Jurkat, Clone E6-1 (cell line): ENCODE measurements at regions not wholly inside any gene's neighbourhood (a gene's known extent, or its start where the extent isn't known, plus 50 kb on each side); places are given as distances from the start of the nearest gene placed in this dataset.
"Not testable (repeated sequence)": the region's sequence is repeated elsewhere in the genome, so short reads cannot be mapped to it uniquely, and the experiment has no call there.

Experiments used
- DNase-seq: peaks from one replicate; pipeline ENCODE4 v3.0.0-alpha.2; 2011; ENCODE audit warnings: low read depth, low spot score
- H3K4me3 ChIP-seq: 2 replicates; pipeline ENCODE4 v1.5.1; 2011; ENCODE audit warnings: mild to moderate bottlenecking, low read length, control low read depth, moderate library complexity

DNA sequence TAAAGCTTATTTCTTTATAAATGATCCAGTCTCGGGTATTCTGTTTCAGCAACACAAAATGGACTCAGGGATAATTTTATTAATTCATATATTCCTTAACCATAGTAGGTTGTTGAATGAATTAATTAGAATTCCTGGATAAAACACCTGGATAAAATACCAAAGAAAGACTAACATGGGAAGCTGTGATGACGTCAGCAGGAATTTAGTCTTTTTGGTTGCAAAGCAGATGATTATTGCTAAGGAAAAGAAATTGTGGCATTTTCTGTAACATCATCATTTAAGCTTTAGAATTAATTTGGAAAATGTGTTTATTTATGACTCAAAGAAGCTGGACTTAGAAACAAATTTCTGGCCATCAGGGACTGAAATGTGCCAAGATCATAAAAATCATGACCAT is 228.3 kb upstream of the ZBTB20 start:
- no peak overlapping the region for H3K4me3 ChIP-seq
- no peak for DNase-seq

DNA sequence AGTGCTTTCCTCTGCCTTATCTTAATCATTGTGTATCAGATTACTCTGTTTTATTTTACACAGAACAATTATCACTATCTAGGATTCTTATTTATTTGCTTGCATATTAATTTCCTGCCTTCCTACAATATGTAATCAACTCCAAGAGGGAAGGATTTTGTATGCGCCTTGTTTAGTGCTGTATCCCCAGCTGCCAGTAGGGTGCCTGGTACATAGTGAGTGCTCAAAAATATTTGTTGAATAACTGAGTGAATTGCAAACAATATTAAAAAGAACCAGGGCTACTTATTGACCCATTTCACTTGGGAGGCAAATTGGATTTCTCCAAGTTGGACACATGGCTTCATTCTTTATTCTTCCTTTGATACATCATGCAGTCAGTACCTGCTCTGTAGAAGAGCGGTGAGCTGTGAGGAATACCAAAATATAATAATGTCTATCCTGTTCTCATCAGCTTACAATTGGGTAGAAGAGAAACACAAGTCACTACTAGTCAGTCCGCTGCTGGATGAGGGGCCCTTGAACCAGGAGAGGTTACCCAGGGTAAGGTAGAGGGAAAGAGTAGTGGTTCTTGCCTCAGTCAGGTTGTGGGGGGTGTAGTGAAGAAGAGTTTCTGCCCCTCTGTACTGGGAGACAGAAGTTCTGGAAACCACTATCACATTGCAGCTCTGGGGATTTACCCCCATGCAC is 233.9 kb upstream of the ZBTB20 start:
- H3K4me3 ChIP-seq = no peak overlapping the region
- DNase-seq = no peak

DNA sequence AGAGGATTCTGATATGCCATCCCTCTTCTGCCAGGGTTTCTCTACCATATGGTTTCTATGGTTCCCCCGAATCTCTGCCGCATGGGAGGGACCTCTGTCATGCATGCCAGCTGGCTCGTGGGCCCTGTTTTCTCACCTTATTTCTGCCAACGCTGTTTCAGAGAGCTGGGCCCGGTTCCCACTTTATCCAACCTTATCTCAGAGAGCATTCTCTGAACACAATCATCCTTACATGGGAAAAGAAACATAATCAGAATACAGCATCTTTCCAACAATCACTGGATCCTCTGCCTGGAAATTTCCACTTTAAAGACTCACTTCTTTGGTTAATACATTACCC is 234.5 kb upstream of the ZBTB20 start:
- no peak for DNase-seq
- H3K4me3 ChIP-seq = no peak overlapping the region

DNA sequence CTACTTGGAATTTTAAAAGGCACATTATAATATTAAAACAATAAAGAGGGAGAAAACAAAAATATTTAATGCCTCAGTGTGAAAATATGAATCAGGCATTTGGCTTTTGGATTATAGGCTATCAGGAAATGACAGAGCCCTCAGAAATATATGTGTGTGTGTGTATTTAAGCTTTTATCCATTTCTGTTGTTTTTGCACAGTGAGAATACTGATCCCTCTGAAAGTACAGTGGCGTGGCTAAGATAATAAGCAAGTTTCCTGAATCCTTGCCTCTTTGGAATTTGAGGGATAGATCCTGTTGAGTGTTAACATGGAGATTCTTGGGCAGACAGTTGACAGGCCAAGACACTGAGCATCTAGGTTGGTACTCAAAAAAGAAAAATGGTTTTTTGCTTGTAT is 234.8 kb upstream of the ZBTB20 start:
- no peak overlapping the region for H3K4me3 ChIP-seq
- no peak for DNase-seq

DNA sequence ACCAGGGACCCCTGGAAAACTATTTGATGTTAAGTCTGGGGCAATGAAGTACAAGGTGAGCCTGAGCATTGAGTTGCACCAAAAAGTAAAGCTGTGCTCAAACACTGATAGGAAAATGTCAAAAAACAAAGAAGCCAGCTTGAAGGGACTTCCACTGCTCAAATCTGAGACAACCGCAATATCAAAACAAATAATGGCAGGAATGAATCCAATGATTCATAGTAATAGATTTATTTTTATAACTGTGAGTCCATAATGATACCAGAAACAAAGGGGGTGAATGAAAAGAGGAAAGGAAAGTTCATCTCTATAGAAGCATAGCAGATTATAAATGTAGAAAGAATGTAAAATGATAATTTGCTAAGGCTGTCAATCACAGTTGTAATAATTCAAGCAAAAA is 237.3 kb upstream of the ZBTB20 start:
- no peak for DNase-seq
- no peak overlapping the region for H3K4me3 ChIP-seq

DNA sequence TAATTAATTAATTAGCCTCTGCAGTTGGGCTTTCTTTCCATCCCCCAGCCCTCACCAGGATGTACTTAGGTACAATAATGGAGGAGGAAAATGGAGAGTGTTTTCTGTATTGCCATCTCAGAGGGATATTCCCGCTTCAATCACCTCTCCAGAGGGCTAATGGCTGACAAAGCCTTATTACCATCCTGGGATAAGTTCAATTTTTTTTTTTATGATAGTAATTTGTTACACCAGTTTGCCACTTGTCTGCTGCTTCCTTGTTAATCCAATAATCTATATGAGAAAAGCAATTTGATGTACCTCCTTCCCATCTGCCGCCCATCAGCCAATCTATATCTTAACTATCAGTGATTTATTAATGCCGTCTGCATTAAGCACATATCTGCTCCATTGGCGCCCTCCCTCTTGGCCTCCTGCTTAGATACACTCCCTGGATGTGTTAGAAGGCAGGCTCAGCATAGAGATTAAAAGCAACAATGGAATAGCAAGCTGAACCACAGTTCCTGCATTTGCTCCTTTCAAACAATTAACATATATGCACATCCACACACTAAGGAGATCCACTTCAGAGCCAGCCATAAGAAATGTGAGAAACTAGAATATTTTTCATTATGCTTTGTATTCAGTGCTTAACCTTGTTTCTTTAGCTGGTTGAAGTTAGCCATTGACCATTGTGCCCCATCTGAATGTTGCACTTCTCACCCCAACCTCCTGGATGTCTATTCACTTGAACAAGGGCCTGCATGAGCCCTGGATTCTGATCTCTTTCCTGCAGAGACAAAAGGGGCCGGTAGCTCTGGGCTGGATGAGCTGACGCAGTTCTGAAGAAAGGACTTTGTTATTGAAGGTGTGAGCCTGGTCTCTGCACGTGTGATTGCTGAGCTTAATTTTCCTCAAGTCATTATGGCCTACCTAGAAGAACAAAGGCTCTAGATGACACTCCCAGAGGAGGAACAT is 237.3 kb upstream of the GAP43 start:
- no peak overlapping the region for H3K4me3 ChIP-seq
- no peak for DNase-seq

DNA sequence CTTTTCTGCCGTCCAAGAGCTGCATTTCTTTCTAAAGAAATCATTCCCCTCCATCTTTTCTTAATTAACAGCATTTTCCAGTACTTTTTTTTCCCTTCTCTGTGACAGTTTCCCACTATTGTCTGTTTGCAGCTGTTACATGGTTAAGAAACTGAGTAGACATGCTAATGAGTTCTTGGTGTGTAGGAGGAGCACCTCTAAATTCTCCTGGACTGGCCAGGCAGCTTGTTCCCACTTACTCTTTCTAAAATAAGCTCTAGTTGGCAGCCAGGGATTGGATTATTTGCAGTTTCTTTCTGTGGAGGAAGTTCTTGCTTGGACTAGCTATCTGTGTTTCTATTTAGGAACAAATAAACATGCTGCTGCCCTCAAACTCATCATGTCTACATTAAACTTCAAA is 235.1 kb upstream of the GAP43 start:
- no peak for DNase-seq

DNA sequence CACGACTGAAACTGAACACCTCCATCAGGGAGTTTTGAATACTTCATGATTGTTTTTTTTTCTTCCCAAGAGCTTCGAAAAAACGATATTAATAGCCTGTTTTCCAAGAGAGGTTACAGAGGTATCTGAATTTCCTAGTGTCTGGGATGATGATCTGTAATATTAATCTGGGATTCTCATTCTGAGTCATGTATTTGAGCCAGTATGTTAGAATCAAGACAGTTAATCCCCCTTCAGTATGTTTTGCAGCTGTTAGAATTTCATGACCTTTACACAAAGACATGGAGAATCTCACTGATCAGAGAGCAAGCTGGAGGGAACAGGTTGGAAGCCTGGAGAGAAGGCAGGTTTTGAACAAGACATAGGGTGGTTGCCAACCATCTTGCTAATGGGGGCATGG is 234.5 kb upstream of the GAP43 start:
- H3K4me3 ChIP-seq = no peak overlapping the region
- no peak for DNase-seq

More for the DNA sequence above, 235.1 kb upstream of the GAP43 start:
- H3K4me3 ChIP-seq = no peak overlapping the region

DNA sequence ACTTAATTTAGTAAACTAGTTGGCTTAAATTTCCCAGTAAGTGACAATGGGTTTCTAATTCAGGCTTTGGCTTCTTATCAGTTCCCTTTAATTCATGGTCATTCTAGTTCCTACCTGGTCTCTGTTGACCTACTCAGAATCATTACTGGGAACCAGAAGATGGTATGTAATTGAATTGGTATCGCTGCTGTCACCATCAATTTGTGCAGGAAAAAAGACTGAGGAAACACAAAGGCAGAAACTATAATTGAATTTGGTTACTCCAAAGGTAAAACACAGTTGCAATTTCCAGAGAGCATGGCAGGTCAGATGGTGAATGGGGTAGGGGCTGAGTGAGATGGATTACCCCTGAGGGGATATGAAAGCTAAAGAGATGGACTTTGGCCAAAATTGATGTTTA is 226.5 kb upstream of the GAP43 start:
- DNase-seq = no peak
- no peak overlapping the region for H3K4me3 ChIP-seq

DNA sequence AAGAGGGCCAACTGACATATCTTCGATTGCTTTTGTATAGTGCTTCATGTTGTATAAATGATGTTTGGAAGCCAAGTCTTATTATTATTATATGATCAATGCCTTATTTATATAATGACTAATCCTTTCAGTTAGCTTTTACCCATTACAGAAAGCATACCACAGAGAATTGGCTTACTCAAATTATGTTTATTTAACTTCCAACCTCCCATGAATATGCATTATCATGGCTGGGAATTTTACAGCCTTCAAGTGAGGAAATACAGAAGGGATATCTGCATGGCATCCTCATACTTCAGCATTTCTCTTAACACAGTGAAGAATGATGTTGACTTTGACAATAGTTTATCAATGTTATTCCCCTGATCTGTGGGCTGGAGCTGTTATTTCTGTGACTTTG is 225.9 kb upstream of the GAP43 start:
- no peak overlapping the region for H3K4me3 ChIP-seq
- no peak for DNase-seq

DNA sequence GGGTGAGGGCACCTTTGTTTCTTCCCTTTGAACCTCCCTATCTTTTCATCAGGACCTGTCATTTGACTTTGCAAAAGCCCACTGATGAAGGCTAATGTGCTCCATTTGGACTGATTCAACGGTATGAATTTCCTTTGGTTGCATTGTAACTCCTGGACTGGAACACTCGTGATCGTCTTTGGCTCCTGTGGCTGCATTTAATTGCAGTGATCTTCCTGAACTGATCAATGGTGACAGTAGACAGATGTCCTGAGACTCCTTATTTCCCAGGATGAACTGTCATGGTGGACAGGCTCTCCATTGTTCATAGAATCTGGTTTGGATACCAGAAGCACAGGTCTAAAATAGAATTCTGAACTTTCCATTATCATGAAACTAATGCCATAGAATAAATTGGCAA is 224.8 kb upstream of the GAP43 start:
- no peak for DNase-seq
- no peak overlapping the region for H3K4me3 ChIP-seq

DNA sequence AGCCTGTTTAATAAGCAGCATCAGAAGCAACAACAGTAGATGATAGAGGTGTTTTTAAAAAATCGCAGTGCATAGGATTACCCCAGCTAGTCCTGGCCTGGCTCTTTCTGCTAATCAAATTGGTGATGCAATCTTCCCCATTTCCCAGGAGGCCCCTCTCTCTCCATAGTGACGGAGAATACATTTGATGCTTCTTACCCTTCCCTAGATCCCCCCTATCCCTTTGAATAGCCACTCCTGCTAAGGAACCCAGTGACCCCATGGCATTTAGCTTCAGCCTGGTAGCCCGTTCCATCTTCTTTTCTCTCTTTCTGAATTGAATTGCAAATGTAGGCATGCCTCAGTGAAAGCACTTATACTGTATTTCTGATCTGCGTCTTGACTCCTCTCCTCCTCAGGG is 223.6 kb upstream of the GAP43 start:
- no peak for DNase-seq
- no peak overlapping the region for H3K4me3 ChIP-seq

DNA sequence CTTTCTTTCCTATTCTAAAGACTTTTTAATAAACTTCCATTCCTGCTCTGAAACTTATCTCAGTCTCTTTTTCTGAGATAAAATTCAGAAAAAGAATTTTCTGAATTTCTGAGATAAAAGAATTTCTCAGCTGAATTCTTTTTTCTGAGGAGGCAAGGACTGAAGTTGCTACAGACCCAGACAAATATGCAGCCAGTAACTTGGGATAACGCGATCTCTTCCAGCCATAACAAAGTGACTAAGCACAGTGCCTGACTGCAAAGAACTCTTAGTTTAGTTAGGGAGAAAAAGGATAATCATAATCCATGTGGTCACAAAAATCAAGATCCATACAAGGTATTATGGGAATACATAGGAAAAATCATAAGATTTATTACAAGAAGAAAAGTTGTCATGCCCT is 222.0 kb upstream of the GAP43 start:
- H3K4me3 ChIP-seq = no peak overlapping the region
- no peak for DNase-seq

DNA sequence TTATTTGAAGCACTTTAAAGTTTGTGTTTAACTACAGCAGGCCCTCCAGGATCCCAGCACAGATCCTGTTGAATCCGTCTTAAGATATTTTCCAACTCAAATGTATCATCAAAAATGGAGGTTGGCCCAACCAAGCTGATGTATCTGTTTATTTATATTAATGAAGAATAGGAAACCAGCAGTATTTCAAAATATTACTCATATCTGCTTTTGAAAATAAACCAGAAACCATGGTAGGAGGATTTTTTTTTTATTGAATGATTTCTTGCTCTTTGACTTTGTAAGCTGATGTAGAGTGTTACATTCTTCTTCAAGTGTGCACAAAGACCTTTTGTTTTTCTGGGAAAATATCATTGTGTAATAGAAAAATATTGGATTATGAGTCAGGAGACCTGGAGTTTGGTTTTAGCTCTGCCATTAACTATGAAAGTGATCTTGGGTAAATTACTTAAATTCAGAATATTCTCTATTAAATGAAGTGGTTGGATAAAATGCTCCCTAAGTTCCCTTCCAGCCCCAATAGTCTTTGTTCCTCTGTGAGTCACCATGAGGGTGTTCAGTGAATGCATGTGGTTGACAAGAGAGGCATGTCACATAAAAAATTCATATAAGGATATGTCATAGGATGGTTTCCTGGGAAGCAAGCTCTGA is 221.3 kb upstream of the GAP43 start:
- DNase-seq = no peak
- no peak overlapping the region for H3K4me3 ChIP-seq

DNA sequence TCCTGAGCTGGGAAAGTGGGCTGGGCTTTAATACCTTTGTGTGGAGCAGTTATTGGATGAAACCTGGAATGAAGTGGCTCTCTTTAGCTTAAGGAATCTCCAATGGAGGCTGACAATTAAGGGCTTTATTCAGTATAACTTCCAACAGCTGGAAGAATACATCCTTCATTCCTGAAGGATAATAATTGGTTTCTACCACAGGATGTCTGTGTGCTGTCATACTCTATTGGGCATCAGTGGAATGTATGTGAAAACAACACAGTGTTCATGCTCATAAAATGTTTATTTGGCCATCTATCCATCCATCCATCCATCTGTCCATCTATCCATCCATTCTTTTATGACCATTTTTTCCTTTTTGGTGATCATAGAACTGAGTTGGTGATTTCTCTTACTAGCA is 220.7 kb upstream of the GAP43 start:
- H3K4me3 ChIP-seq = no peak overlapping the region
- DNase-seq = no peak

DNA sequence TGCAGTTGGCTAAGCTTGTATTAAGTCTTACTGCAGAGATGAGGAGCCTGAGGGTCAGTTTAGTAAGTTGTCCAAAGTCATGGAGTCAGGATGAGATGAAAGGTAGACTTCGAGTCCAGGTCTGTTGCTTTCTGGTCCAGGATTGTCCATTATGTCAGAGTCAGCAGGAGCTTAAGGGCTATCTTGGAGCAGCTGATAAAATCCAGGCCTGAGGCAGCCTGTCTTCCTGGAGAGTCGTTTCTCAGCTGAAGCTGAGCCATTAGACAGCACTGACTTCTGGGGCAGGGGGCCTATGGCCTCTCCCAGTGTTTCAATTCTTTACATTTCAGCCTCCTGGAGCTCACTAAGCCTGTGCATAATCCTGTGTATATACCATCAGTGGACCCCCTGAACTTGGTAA is 219.5 kb upstream of the GAP43 start:
- H3K4me3 ChIP-seq = no peak overlapping the region
- DNase-seq = no peak

DNA sequence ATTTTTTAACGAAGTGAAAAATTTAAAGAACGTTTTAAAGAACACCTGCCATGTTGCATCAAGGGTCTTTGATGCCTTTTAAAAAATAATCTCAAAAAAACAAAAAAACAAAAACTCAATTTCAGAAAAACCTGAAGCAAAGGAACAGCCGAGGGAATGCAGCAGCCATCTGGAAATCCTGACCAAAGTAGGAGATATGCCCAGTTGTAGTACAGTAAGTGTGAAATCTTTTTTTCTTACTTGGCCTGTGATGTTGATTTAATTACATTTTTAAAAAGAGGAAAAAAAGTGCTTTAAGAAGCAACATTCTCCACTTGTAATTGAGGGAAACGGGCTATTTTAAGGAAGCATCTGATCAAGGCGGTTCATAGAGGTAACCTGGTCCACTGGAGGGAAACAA is 213.7 kb upstream of the GAP43 start:
- H3K4me3 ChIP-seq = no peak overlapping the region
- no peak for DNase-seq

DNA sequence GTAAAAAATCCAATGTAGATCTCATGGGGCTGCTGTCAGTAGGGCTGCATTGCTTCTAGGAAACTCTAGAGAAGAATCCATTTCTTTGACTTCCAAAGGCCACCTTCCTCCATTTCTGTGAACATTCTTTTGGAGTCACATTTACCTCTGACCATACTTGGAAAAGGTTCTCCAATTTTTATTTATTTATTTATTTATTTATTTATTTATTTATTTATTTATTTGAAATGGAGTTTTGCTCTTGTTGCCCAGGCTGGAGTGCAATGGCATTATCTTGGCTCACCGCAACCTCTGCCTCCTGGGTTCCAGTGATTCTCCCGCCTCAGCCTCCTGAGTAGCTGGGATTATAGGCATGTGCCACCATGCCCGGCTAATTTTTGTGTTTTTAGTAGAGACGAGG is 208.7 kb upstream of the GAP43 start:
- H3K4me3 ChIP-seq, DNase-seq: not testable (repeated sequence)

DNA sequence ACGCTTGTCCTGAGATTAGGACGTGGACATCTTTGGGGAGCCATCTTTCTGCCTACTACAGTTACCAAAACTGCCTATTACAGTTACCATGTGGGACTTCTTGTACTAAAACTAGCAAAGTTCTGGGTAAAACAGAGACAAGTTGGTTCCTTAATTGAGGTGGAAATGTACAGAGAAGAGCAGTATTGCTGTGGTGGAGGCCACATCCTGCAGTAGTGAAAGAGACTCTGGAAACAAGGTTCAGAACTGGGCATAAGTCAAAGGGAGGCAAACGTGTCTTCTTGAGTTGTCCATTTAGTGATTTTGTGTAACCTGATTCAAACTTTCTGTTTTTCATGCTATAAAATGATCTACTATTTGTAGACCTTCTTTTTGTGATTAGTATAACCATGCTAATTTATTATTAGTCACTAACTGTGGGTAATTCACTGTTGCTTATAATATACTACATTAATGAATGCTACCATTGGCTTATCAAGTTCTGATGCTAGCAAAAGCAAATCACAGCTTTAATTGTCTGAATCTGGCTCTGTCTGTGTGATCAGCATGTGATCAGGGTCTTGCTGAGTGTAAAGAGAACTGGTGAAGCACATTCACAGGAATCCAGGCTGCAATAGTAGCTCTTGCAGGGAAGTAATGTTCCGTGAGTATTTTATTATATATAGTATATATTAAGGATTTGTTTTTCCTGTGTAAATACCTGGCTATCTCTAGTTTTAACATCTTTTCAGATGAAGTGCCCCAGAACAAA is 207.9 kb upstream of the GAP43 start:
- H3K4me3 ChIP-seq = no peak overlapping the region
- DNase-seq = peak; percentile 2

DNA sequence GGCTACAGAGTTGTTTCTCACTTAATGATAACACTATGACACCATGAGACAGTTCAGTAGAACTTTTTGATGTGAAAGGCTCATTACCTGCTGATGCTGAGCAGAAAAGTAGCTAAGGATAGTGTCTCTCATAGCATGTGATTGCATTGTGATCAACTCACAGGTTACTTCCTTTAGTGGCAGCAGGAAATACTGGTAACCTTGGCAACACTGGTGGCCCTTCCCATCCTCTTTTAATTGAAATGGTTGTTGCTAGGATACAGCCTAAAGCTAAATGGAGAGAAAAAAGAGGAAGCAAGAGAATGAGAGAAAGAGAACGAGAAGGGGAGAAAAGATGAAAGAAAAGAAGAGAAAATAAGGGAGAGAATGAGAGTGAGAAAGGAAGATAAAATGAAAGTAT is 204.7 kb upstream of the GAP43 start:
- DNase-seq = peak; percentile 24
- H3K4me3 ChIP-seq = no peak overlapping the region
